Peyer's patch (tissue), 4 donors: ENCODE measurements at regions not wholly inside any gene's neighbourhood (a gene's known extent, or its start where the extent isn't known, plus 50 kb on each side); places are given as distances from the start of the nearest gene placed in this dataset.

Source experiments
- CTCF ChIP-seq, 6 experiments: fragments of 450-650 bp in 4 of 6; fragments of 200-600 bp in 2 of 6; sonication (generic) in 1 of 6; IDR thresholded peaks; one replicate each; pipeline ENCODE4 v1.5.1; 2017 to 2019; ENCODE audit warnings: antibody characterized with exemption in 6 of 6, mild to moderate bottlenecking in 3 of 6, moderate library complexity in 1 of 6
- POLR2A ChIP-seq, 2 donors: fragments of 450-650 bp; IDR thresholded peaks; one replicate each; pipeline ENCODE4 v1.5.1; 2017; ENCODE audit warnings: antibody characterized with exemption in 2 of 2, mild to moderate bottlenecking in 2 of 2, moderate library complexity in 2 of 2

- TF ChIP-seq CTCF (IDR thresholded peaks at IDR 0.05) (no peak), POLR2A (IDR thresholded peaks at IDR 0.05) (no peak)
These were observed 127.3 kb upstream of the SLC38A2 start for GRCh38 chr12:46499901-46500300.
